Thymus (tissue), 11 donors: ENCODE measurements at regions not wholly inside any gene's neighbourhood (a gene's known extent, or its start where the extent isn't known, plus 50 kb on each side); places are given as distances from the start of the nearest gene placed in this dataset.
"Not testable (repeated sequence)": the region's sequence is repeated elsewhere in the genome, so short reads cannot be mapped to it uniquely, and the experiment has no call there.

Experiments
- DNase-seq, 9 donors: peaks; one replicate each; pipeline ENCODE4 v3.0.0-alpha.2; 2013; ENCODE audit warnings: low spot score in 9 of 9, low read depth in 6 of 9, missing footprints in 1 of 9
- H3K27ac ChIP-seq, 2 donors: one replicate each; pipeline ENCODE4 v1.5.1; 2013; ENCODE audit warnings: control low read depth in 1 of 2, low read depth in 1 of 2, low read length in 1 of 2, mild to moderate bottlenecking in 1 of 2, moderate library complexity in 1 of 2
- H3K27me3 ChIP-seq, 2 donors: one replicate each; pipeline ENCODE4 v1.5.1; 2013; ENCODE audit warnings: low read length in 1 of 2; ENCODE audit not compliant: control insufficient read depth in 2 of 2, insufficient read depth in 1 of 2
- H3K36me3 ChIP-seq, 2 donors: one replicate each; pipeline ENCODE4 v1.5.1; 2013; ENCODE audit warnings: low read length in 1 of 2, mild to moderate bottlenecking in 1 of 2, moderate library complexity in 1 of 2; ENCODE audit not compliant: control insufficient read depth in 2 of 2, insufficient read depth in 2 of 2
- H3K4me1 ChIP-seq, 2 donors: one replicate each; pipeline ENCODE4 v1.5.1; 2013; ENCODE audit warnings: low read length in 2 of 2; ENCODE audit not compliant: control insufficient read depth in 2 of 2, insufficient read depth in 2 of 2
- H3K4me3 ChIP-seq, 2 donors: one replicate each; pipeline ENCODE4 v1.5.1; 2013; ENCODE audit warnings: low read length in 2 of 2, control low read depth in 1 of 2, mild to moderate bottlenecking in 1 of 2
- H3K9me3 ChIP-seq, 2 donors: one replicate each; pipeline ENCODE4 v1.5.1; 2013; ENCODE audit warnings: low read length in 1 of 2, mild to moderate bottlenecking in 1 of 2; ENCODE audit not compliant: control insufficient read depth in 2 of 2, insufficient read depth in 1 of 2
- WGBS: extraction: QIAGEN DNeasy Blood & Tissue Kit; methylation state at CpG from one replicate; pipeline ENCODE4 v1.1.7; 2013; 5-methylcytosine and 5-hydroxymethylcytosine counted together
- donor health status: healthy.

DNA sequence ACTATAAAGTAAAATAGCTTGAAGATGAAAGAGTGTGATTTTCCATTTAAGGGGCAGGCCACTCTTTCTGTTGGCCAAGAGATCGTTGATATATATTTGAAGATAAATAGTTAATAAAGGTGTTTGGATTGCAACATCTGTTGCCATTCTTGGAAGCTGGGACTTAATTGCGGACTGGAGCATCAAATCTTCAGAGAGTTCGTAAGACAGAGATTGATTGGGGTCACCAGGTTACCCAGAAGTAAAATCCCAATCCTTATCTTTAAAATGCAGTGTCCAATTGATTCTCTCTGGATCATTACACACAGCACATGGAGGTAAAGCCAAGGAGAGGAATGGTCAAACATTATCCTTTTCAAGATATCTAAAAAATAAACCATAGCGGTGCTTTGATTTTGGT is 220.8 kb upstream of the HES1 start:
- no peaks in the 10 kb centered on the region for H3K27me3 ChIP-seq
- no peaks in the 10 kb centered on the region for H3K9me3 ChIP-seq
- no peak overlapping the region for H3K27ac ChIP-seq
- no peaks in the 10 kb centered on the region for H3K36me3 ChIP-seq
- H3K4me1 ChIP-seq: peaks cover 0 to 25% of the 10 kb centered on the region in 2 donors
- WGBS: 96% methylated on average over 4 of the region's 4 CpGs
- H3K4me3 ChIP-seq: no peak overlapping the region
- no peak for DNase-seq

DNA sequence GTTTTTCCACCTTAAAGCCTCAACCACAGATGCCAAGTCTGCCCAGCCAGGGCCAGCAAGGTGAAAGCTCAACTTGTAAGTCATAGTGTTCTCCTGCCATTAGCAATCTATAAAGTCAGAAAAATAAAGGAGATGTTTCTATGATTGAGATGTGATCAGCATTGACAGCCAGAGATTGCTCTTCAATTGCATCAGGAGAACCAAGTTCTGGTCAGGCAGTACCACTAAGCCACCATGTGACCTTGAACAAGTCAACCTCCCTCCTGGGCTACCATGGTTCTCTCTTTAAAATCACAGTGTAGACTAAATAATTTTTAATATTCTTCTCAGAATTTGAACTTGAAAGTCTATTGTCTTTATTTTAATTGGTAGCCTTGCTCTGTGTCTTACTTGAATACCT is 220.3 kb upstream of the HES1 start:
- peaks cover 0 to 22% of the 10 kb centered on the region in 2 donors for H3K4me1 ChIP-seq
- no peak for DNase-seq
- no peak overlapping the region for H3K27ac ChIP-seq
- no peaks in the 10 kb centered on the region for H3K9me3 ChIP-seq
- H3K27me3 ChIP-seq: no peaks in the 10 kb centered on the region
- no peak overlapping the region for H3K4me3 ChIP-seq
- no peaks in the 10 kb centered on the region for H3K36me3 ChIP-seq

DNA sequence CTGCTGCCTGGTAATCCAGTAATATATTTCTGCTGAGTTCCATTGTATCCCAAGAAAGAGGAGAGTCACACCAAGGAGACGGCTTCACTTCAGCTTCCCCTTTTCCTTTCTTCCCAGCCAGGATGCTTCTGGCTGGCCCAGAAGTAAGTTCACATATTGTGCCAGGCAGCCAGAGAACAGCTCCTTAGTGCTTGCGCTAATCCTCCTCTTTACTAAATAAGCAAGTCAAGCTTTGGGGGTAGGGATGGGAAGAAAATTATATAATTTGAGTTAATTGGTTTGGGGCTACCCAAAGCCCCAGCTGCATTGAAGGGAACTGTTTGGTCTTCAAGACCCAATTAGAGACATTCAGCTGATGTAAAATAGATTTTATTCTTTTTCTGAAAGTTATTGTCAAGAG is 218.8 kb upstream of the HES1 start:
- Histone ChIP-seq H3K27ac (no peak overlapping the region), H3K4me1 (peaks cover 0 to 7% of the 10 kb centered on the region in 2 donors), H3K36me3 (no peaks in the 10 kb centered on the region), H3K27me3 (no peaks in the 10 kb centered on the region), H3K4me3 (no peak overlapping the region), H3K9me3 (no peaks in the 10 kb centered on the region)
- no peak for DNase-seq
- 95% methylated on average over 2 of the region's 2 CpGs for WGBS

DNA sequence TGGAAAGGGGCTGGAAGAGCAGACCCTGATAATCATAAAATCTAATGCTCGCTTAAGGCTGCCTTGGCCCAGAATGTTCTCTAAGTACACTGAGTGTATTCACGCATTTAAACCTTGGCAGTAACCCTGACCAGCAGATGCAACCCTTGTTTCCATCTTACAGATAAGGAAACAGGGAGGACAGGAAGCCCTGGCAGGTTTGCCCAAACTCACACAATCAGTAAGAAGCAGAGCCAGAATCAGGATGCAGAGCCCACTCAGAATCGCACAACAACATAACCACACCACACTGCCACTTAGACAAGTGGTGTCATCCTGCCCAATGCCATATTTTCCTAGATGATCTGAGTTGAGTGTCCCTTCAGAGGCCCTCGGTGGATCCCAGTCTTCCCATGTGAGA is 214.5 kb upstream of the HES1 start:
- Histone ChIP-seq H3K4me3 (no peak overlapping the region), H3K27ac (no peak overlapping the region), H3K9me3 (peaks cover 0 to 8% of the 10 kb centered on the region in 2 donors), H3K36me3 (no peaks in the 10 kb centered on the region), H3K27me3 (no peaks in the 10 kb centered on the region), H3K4me1 (no peaks in the 10 kb centered on the region)
- WGBS: 91% methylated on average over 4 of the region's 4 CpGs
- DNase-seq: no peak

DNA sequence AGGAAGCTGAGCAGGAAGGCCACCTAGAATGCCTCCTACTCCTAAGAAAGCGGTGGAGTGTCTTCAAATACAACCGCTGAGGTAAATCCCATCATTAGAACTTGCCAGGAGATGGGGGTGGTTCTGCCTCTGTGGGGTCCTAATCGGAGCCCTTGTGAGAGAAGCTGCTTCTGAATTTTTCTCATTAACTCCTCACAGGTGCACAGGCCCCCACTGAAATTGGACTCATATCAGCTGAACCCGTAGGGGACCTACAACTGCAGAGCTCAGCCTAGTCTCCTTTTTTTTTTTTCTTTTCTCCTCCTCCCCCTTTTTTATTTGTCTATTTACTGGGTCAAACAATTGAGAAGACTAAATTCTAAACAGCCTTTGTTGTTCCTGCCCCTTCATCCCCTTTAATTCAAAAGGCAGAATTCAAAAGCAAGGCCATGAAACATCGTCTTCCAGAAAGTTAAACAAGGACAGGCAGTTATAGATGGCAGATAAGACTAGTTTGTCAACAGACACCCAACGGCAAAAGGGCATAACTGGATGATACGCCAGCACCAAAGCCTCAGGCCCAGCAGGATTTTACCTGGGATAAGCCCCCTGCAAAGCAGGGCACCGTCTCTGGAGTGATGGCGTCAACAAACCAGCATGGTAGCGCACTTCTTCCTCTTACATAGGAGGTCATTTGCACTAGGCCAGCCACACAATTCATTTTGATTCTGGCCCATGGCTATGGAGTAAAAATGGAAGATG is 213.7 kb upstream of the HES1 start:
- H3K9me3 ChIP-seq: peaks cover 0 to 8% of the 10 kb centered on the region in 2 donors
- no peak for DNase-seq
- H3K4me1 ChIP-seq: no peaks in the 10 kb centered on the region
- WGBS: 97% methylated on average over 10 of the region's 10 CpGs
- no peaks in the 10 kb centered on the region for H3K36me3 ChIP-seq
- H3K27ac ChIP-seq: no peak overlapping the region
- H3K27me3 ChIP-seq: no peaks in the 10 kb centered on the region
- H3K4me3 ChIP-seq: no peak overlapping the region

DNA sequence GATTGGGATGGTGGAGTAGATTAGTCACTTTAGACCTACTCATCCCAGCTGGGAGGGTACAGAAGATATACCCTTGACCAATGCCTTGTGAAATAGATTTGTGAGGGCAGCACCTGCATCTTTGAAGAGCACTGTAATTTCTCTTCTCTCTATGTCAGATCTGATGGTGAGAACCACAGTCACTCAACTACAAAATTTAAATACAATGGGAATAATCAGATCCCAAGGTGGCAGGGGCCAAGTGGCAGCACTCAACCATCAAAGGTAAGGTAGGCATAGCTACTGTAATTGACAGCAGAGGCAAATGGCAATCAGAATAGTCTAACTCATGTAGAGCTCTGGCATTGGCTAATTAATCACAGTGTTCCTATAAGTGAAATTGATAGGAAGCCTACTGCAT is 212.0 kb upstream of the HES1 start:
- DNase-seq, H3K36me3 ChIP-seq, H3K4me1 ChIP-seq, H3K27me3 ChIP-seq, H3K27ac ChIP-seq, H3K9me3 ChIP-seq, H3K4me3 ChIP-seq: not testable (repeated sequence)

DNA sequence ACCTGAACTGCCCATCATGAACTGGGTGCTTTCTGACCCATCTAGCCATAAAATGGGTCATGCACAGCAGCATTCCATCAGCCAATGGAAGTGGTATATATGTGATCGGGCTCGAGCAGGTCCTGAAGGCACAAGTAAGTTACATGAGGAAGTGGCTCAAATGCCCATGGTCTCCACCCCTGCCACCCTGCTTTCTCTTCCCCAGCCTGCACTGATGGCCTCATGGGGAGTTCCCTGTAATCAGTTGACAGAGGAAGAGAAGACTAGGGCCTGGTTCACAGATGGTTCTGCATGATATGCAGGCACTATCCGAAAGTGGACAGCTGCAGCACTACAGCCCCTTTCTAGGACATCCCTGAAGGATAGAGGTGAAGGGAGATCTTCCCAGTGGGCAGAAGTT is 209.9 kb upstream of the HES1 start:
- H3K9me3 ChIP-seq, DNase-seq, H3K27me3 ChIP-seq, H3K36me3 ChIP-seq, H3K27ac ChIP-seq, H3K4me3 ChIP-seq, H3K4me1 ChIP-seq: not testable (repeated sequence)
- WGBS: 93% methylated on average over 3 of the region's 3 CpGs

DNA sequence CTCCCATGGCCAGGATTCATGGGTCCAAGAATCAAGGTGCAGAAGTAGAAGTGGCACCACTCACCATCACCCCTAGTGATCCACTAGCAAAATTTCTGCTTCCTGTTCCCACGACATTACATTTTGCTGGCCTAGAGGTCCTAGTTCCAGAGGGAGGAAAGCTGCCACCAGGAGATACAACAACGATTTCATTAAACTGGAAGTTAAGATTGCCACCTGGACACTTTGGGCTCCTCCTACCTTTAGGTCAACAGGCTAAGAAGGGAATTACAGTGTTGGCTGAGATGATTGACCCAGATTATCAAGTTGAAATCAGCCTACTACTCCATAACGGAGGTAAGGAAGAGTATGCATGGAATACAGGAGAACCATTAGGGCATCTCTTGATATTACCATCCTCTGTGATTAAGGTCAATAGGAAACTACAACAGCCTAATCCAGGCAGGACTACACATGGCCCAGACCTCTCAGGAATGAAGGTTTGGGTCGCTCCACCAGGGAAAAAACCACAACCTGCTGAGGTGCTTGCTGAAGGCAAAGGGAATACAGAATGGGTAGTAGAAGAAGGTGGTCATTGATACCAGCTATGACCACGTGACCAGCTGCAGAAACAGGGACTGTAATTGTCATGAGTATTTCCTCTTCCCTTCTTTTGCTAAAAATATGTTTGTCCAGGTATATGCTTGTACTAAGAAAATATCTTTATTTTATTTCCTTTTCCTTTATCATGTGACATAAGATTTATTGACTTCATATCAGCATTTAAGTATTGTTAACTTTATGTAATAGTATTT is 208.3 kb upstream of the HES1 start:
- DNase-seq, H3K27ac ChIP-seq, H3K4me1 ChIP-seq, H3K36me3 ChIP-seq, H3K4me3 ChIP-seq, H3K27me3 ChIP-seq, H3K9me3 ChIP-seq: not testable (repeated sequence)
- WGBS: 96% methylated on average over 5 of the region's 5 CpGs

DNA sequence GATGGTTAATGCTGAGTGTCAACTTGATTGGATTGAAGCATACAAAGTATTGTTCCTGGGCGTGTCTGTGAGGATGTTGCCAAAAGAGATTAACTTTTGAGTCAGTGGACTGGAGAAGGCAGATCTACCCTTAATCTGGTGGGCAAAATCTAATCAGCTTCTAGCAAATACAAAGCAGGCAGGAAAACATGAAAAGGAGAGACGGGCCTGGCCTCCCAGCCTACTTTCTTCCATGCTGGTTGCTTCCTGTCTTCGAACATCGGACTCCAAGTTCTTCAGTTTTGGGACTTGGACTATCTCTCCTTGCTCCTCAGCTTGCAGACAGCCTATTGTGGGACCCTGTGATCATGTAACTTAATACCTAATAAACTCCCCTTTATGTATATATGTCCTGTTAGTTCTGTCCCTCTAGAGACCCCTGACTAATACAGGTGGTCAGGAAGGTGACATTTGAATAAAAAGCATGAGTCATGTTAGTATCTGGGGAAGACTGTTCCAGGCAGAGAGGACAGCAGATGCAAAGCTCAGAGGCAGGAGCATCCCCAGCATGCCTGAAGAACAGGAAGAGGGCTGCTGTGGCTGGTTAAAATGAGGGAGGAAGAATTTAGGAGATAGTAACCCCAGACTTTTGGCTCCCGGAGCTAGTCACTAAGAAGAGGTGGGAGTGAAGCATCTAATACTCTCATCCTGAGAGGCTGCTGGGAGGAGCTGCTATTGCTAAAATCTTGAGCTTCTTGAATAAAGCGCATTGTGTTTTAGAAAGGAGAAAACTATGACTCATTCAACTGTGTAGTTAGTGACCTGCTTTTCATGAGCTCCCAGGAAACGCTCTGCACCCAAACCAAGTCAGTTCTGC is 207.4 kb upstream of the HES1 start:
- DNase-seq: no peak
- Histone ChIP-seq H3K9me3 (peaks cover 0 to 8% of the 10 kb centered on the region in 2 donors), H3K4me3 (no peak overlapping the region), H3K36me3 (no peaks in the 10 kb centered on the region), H3K27me3 (no peaks in the 10 kb centered on the region), H3K27ac (no peak overlapping the region), H3K4me1 (no peaks in the 10 kb centered on the region)
- WGBS: 95% methylated on average over 7 of the region's 7 CpGs
